ENCODE measurements at regions not wholly inside any gene's neighbourhood (a gene's known extent, or its start where the extent isn't known, plus 50 kb on each side); places are given as distances from the start of the nearest gene placed in this dataset.

DNA sequence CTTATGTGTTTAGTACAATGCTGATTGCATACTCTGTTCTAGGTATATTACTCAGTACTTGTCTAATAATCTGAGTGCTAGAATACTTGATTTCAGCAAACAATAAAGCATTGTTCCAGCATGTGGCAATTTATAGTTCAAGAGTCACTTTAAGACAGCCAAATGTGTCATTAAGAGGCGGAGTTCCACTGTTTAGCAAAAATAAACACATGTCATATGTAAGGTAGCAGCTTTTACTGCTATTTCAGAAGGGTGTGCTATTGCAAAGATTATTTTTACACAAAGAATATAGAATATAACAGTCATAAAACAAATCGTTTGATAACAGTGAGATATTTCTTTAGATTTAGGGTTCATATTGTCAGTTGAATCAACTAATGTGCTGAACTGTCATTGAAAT is 358.7 kb downstream of the TUSC7 start (continued):
- no peak for TF ChIP-seq ZNF114 (CRISPR knock-in tag; IDR thresholded peaks at IDR 0.05)
- no peak for TF ChIP-seq CTCF (conservative IDR thresholded peaks at IDR 0.05; ENCODE audit: low read depth in 2 of 2)

DNA sequence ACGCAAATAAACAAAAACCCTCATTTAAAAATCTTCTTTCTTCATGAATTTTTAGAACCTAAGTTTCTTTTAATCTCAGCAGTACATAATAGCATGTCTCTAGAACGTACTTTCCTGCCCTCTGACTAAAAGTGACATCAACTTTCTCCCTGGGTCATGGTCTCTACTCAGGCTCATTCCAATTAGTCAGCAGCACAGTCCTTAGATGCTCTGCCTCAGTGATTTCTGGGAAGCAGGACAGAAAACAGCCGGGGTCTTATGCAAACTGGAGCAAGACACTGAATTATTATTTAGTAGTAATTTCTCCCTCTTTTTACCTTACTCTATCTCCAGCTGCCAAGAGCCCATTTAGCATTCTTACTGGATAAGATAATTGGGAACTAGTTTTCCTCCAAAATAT is 365.2 kb downstream of the TUSC7 start:
- TF ChIP-seq CREB1 (CRISPR knock-in tag; IDR thresholded peaks at IDR 0.05; ENCODE audit: low read depth) (no peak), STAT1 (IDR thresholded peaks at IDR 0.05; ENCODE audit: unreplicated experiment) (no peak), NANOG (IDR thresholded peaks at IDR 0.05; ENCODE audit: borderline replicate concordance) (no peak)
- Mint-ChIP-seq H3K36me3 (ENCODE audit: low read depth) (no peaks in the 10 kb centered on the region), H3K9me3 (no peaks in the 10 kb centered on the region), H3K27me3 (ENCODE audit: insufficient read depth, low read depth, poor library complexity) (peaks cover 2% of the 10 kb centered on the region), H3K4me1 (peaks cover 2% of the 10 kb centered on the region; the same call in 2 of the 3 replicates), H3K4me3 (no peak overlapping the region), H3K27ac (no peak overlapping the region)
- peaks cover 3% of the 10 kb centered on the region; the same call in 1 of the 2 replicates for H3K4me1 ChIP-seq (ENCODE audit: insufficient read depth)
- no peaks in the 10 kb centered on the region for H3K36me3 ChIP-seq (ENCODE audit: insufficient read depth)
- no peaks in the 10 kb centered on the region for H3K27me3 ChIP-seq (ENCODE audit: insufficient read depth)
- no peak for ATAC-seq
- H3K27ac ChIP-seq (ENCODE audit: low read depth) = no peak overlapping the region
- H3F3A ChIP-seq (replicated peaks; ENCODE audit: low read depth) = no peaks in the 10 kb centered on the region
- H3K4me3 ChIP-seq = no peak overlapping the region
- no peaks in the 10 kb centered on the region for H4K20me1 ChIP-seq (replicated peaks; ENCODE audit: insufficient read depth)
- no peak overlapping the region for H2AFZ ChIP-seq
- no peaks in the 10 kb centered on the region for H3K9me2 ChIP-seq (ENCODE audit: insufficient read depth)
- H3K4me2 ChIP-seq = no peak overlapping the region
- DNase-seq (ENCODE audit: low spot score) = no peak
- H3K79me2 ChIP-seq (replicated peaks; ENCODE audit: insufficient read depth) = no peaks in the 10 kb centered on the region

DNA sequence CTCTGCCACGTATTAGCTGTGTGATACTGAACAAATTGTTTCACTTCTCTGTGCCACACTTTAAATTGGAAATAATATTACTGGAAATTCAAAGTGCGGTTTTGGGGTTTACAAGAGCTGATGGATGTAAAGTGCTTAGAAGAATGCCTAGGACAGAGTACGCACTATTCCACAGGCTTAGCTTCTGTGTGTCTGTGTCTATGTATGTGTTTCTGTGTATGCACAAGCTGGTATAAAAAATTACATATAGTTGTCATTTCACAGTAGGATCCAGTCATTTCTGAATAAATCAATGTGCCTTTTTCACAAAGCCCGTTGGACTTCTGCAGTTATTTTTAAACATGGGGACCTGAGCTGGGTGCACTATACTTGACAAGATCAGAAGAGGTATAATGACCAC is 370.4 kb downstream of the TUSC7 start:
- Mint-ChIP-seq H3K4me1 (peaks cover 22% of the 10 kb centered on the region), H3K9me3 (no peaks in the 10 kb centered on the region)
- no peak overlapping the region for H3K4me2 ChIP-seq
- TF ChIP-seq POLR2AphosphoS5 (IDR thresholded peaks at IDR 0.05; ENCODE audit: low read depth) (no peak), EZH2 (IDR thresholded peaks at IDR 0.05; ENCODE audit: low read depth, unreplicated experiment) (no peak), CREB1 (CRISPR knock-in tag; IDR thresholded peaks at IDR 0.05; ENCODE audit: low read depth) (no peak), ZNF462 (CRISPR knock-in tag; IDR thresholded peaks at IDR 0.05) (no peak), ZNF114 (CRISPR knock-in tag; IDR thresholded peaks at IDR 0.05) (no peak), STAT1 (IDR thresholded peaks at IDR 0.05; ENCODE audit: unreplicated experiment) (no peak), ETS1 (IDR thresholded peaks at IDR 0.05) (no peak), ZNF331 (CRISPR knock-in tag; IDR thresholded peaks at IDR 0.05; ENCODE audit: low read depth) (no peak), EZH2phosphoT487 (IDR thresholded peaks at IDR 0.05; ENCODE audit: unreplicated experiment) (no peak)

More for the DNA sequence above, 370.4 kb downstream of the TUSC7 start:
- H3F3A ChIP-seq (replicated peaks; ENCODE audit: low read depth) = no peaks in the 10 kb centered on the region
- DNase-seq (ENCODE audit: low spot score) = no peak
- no peak overlapping the region for H2AFZ ChIP-seq
- no peak for ATAC-seq
- H3K4me3 Mint-ChIP-seq = no peak overlapping the region
- H3K36me3 Mint-ChIP-seq (ENCODE audit: low read depth) = no peaks in the 10 kb centered on the region
- peaks cover 10% of the 10 kb centered on the region for H3K9me2 ChIP-seq (ENCODE audit: insufficient read depth)
- peak overlapping the region; percentile 37; the same call in 1 of the 2 replicates for H3K27ac ChIP-seq (ENCODE audit: low read depth)
- H3K4me1 ChIP-seq (ENCODE audit: insufficient read depth) = peaks cover 16% of the 10 kb centered on the region
- H3K27ac Mint-ChIP-seq = no peak overlapping the region
- no peaks in the 10 kb centered on the region for H3K27me3 ChIP-seq (ENCODE audit: insufficient read depth)
- no peak overlapping the region for H3K4me3 ChIP-seq
- no peaks in the 10 kb centered on the region for H3K36me3 ChIP-seq (ENCODE audit: insufficient read depth)
- no peaks in the 10 kb centered on the region for H3K79me2 ChIP-seq (replicated peaks; ENCODE audit: insufficient read depth)
- H4K20me1 ChIP-seq (replicated peaks; ENCODE audit: insufficient read depth) = no peaks in the 10 kb centered on the region
- peaks cover 2% of the 10 kb centered on the region for H3K27me3 Mint-ChIP-seq (ENCODE audit: insufficient read depth, low read depth, poor library complexity)

Measured in GM23338 (cell line).